SIG-M5 treated with dmso at 0.1 percent for 504 hours (cell line): ENCODE measurements at regions not wholly inside any gene's neighbourhood (a gene's known extent, or its start where the extent isn't known, plus 50 kb on each side); places are given as distances from the start of the nearest gene placed in this dataset.

Source experiments
- DNase-seq: peaks from one replicate; lab custom pipeline; 2025; ENCODE audit not compliant: unreplicated experiment; lab: John Stamatoyannopoulos, UW

GRCh38 chr4:73001885-73002284, 67.6 kb downstream of the COX18 start:
- no peak for DNase-seq

- no peak for DNase-seq
Observed at GRCh38 chr4:72997409-72997808, 72.1 kb downstream of the COX18 start.

- DNase-seq = no peak
Observed at GRCh38 chr4:72994670-72995069, 74.8 kb downstream of the COX18 start.

- DNase-seq = no peak
Observed at GRCh38 chr4:72993876-72994275, 75.6 kb downstream of the COX18 start.

GRCh38 chr4:72991873-72992272, 77.6 kb downstream of the COX18 start:
- no peak for DNase-seq

GRCh38 chr4:72987741-72988729, 81.5 kb downstream of the COX18 start:
- no peak for DNase-seq

- no peak for DNase-seq
Observed at GRCh38 chr4:72984351-72984750, 85.2 kb downstream of the COX18 start.

- DNase-seq = no peak
Observed at GRCh38 chr4:72983709-72984108, 85.8 kb downstream of the COX18 start.

- no peak for DNase-seq
Observed at GRCh38 chr4:72977936-72978485, 91.5 kb downstream of the COX18 start.

- DNase-seq = no peak
Observed at GRCh38 chr4:72975488-72975784, 94.1 kb downstream of the COX18 start.

- DNase-seq = peak; percentile 4
Observed at GRCh38 chr4:72974694-72975487, 94.6 kb downstream of the COX18 start.

- no peak for DNase-seq
Observed at GRCh38 chr4:72971572-72971971, 97.9 kb downstream of the COX18 start.

- DNase-seq = no peak
Observed at GRCh38 chr4:72970756-72971155, 98.8 kb downstream of the COX18 start.

- no peak for DNase-seq
Observed at GRCh38 chr4:72969976-72970375, 99.5 kb downstream of the COX18 start.

GRCh38 chr4:72966652-72967051, 102.9 kb downstream of the COX18 start:
- DNase-seq = no peak

- no peak for DNase-seq
Observed at GRCh38 chr4:72959411-72959810, 110.1 kb downstream of the COX18 start.

- no peak for DNase-seq
Observed at GRCh38 chr4:72954811-72955210, 114.7 kb downstream of the COX18 start.

GRCh38 chr4:72953571-72953970, 115.9 kb downstream of the COX18 start:
- DNase-seq = no peak

GRCh38 chr4:72951628-72952027, 117.9 kb downstream of the COX18 start:
- DNase-seq = no peak

GRCh38 chr4:72951147-72951546, 118.4 kb downstream of the COX18 start:
- DNase-seq = no peak

GRCh38 chr4:72948080-72948479, 121.4 kb downstream of the COX18 start:
- no peak for DNase-seq
